Calu3 (cell line): ENCODE measurements at regions not wholly inside any gene's neighbourhood (a gene's known extent, or its start where the extent isn't known, plus 50 kb on each side); places are given as distances from the start of the nearest gene placed in this dataset.
"Not testable (repeated sequence)": the region's sequence is repeated elsewhere in the genome, so short reads cannot be mapped to it uniquely, and the experiment has no call there.

Experiments used
- BruUV-seq: library from RNA; stranded (reverse); fragments of 400-500 nt; replicated peaks from 2 replicates; lab custom pipeline; 2021; lab: Mats Ljungman, UMichigan
- CTCF ChIA-PET: fragments of 300-600 bp; sonication (Branson Sonifier 250); formaldehyde crosslinking; loops from one replicate; lab custom pipeline; 2022; ENCODE audit warnings: antibody characterized with exemption; lab: Charles Lee
- DNase-seq: peaks from one replicate; pipeline ENCODE4 v3.0.0; 2022
- H3K27ac Mint-ChIP-seq: one replicate; pipeline ENCODE4 v1.8.0; 2022; ENCODE audit warnings: mixed read lengths; ENCODE audit not compliant: unreplicated experiment
- H3K27me3 Mint-ChIP-seq: one replicate; pipeline ENCODE4 v1.8.0; 2022; ENCODE audit warnings: mixed read lengths; ENCODE audit not compliant: unreplicated experiment
- H3K36me3 Mint-ChIP-seq: one replicate; pipeline ENCODE4 v1.8.0; 2022; ENCODE audit warnings: mild to moderate bottlenecking, moderate library complexity, mixed read lengths; ENCODE audit not compliant: insufficient read depth, unreplicated experiment
- H3K4me1 Mint-ChIP-seq: one replicate; pipeline ENCODE4 v1.8.0; 2022; ENCODE audit warnings: mild to moderate bottlenecking, low read depth, mixed read lengths; ENCODE audit not compliant: unreplicated experiment
- H3K4me3 Mint-ChIP-seq: one replicate; pipeline ENCODE4 v1.8.0; 2022; ENCODE audit warnings: mild to moderate bottlenecking, low read depth, moderate library complexity, mixed read lengths; ENCODE audit not compliant: unreplicated experiment
- H3K9me3 Mint-ChIP-seq: one replicate; pipeline ENCODE4 v1.8.0; 2022; ENCODE audit warnings: low read depth, mixed read lengths; ENCODE audit not compliant: unreplicated experiment
- CTCF ChIP-seq: fragments of 200-600 bp; IDR thresholded peaks from one replicate; pipeline ENCODE4 v1.8.0; 2022; ENCODE audit warnings: antibody characterized with exemption; ENCODE audit not compliant: unreplicated experiment
- intact Hi-C: fragments of 100-400 bp; cut with micrococcal nuclease; formaldehyde crosslinking; loops from one replicate; pipeline ENCODE4 v1.10.0; 2022; ENCODE audit not compliant: unreplicated experiment

GRCh38 chr6:28791002-28791383 lies 132.8 kb downstream of the TRIM27 start:
- Mint-ChIP-seq H3K27me3 (peaks cover 41% of the 10 kb centered on the region), H3K27ac (peak overlapping the region; percentile 43), H3K4me3 (no peak overlapping the region), H3K36me3 (peaks cover 43% of the 10 kb centered on the region), H3K4me1 (peaks cover 18% of the 10 kb centered on the region), H3K9me3 (no peaks in the 10 kb centered on the region)
- DNase-seq = no peak
- no TSS peak for BruUV-seq
- TF ChIP-seq CTCF = no peak
- intact Hi-C loops = loop anchor here (5.0 kb wide), 1 partner anchor 34 kb away; no protein-coding TSS in a partner anchor
- CTCF ChIA-PET = interaction anchor here (0.6 to 0.7 kb wide), 2 partner anchors 8 to 539 kb away, joined by 3 read pairs; partner anchors contain the start of gene ZKSCAN4

GRCh38 chr6:28794175-28795002 lies 129.4 kb downstream of the TRIM27 start:
- TF ChIP-seq CTCF = no peak
- intact Hi-C loops = loop anchor here (5.0 kb wide), 1 partner anchor 37 kb away; no protein-coding TSS in a partner anchor
- Mint-ChIP-seq H3K27me3 (peaks cover 11% of the 10 kb centered on the region), H3K4me3 (peak overlapping the region; percentile 70), H3K27ac (no peak overlapping the region), H3K36me3 (peaks cover 35% of the 10 kb centered on the region), H3K4me1 (peaks cover 25% of the 10 kb centered on the region), H3K9me3 (peaks cover 2% of the 10 kb centered on the region)
- BruUV-seq = no TSS peak
- CTCF ChIA-PET = interaction anchor here (0.5 to 2.7 kb wide), 3 partner anchors 9 to 51 kb away, joined by 3 to 10 read pairs (median 4); no protein-coding TSS in a partner anchor
- peak; percentile 54 for DNase-seq

- intact Hi-C loops = loop anchor here (10.0 kb wide), 1 partner anchor 196 kb away; no protein-coding TSS in a partner anchor
- CTCF ChIA-PET = not testable (repeated sequence)
Measured at GRCh38 chr6:28800647-28801046, 123.1 kb downstream of the TRIM27 start.

GRCh38 chr6:28802417-28803336 lies 121.1 kb downstream of the TRIM27 start:
- H3K9me3 Mint-ChIP-seq = no peaks in the 10 kb centered on the region
- TF ChIP-seq CTCF = no peak
- H3K27ac Mint-ChIP-seq = peak overlapping the region; percentile 81
- H3K27me3 Mint-ChIP-seq = no peaks in the 10 kb centered on the region
- peaks cover 20% of the 10 kb centered on the region for H3K4me1 Mint-ChIP-seq
- H3K36me3 Mint-ChIP-seq = peaks cover 17% of the 10 kb centered on the region
- CTCF ChIA-PET = interaction anchor here (0.5 to 1.4 kb wide), 4 partner anchors 8 to 790 kb away, joined by 3 to 11 read pairs (median 6); no protein-coding TSS in a partner anchor
- H3K4me3 Mint-ChIP-seq = peak overlapping the region; percentile 67
- peak; percentile 62 for DNase-seq
- intact Hi-C loops = loop anchor here (10.0 kb wide), 1 partner anchor 198 kb away; no protein-coding TSS in a partner anchor
- BruUV-seq = no TSS peak

More at GRCh38 chr6:28800647-28801046, 123.1 kb downstream of the TRIM27 start:
- H3K4me1 Mint-ChIP-seq = peaks cover 28% of the 10 kb centered on the region
- not testable (repeated sequence) for H3K9me3 Mint-ChIP-seq, H3K4me3 Mint-ChIP-seq, DNase-seq, H3K27ac Mint-ChIP-seq, BruUV-seq, H3K27me3 Mint-ChIP-seq
- peaks cover 21% of the 10 kb centered on the region for H3K36me3 Mint-ChIP-seq
